T-helper 2 cell treated with Interferon-gamma antibody and Interleukin-4, amounts not matched to agents 5 μg/mL and 100 μg/mL, for 36 hours (primary cell): ENCODE measurements at regions not wholly inside any gene's neighbourhood (a gene's known extent, or its start where the extent isn't known, plus 50 kb on each side); places are given as distances from the start of the nearest gene placed in this dataset.

Experiments used
- DNase-seq: peaks from one replicate; pipeline ENCODE4 v3.0.0; 2021; ENCODE audit warnings: low spot score
- H3K27ac Mint-ChIP-seq: one replicate; pipeline ENCODE4 v1.8.0; 2021; ENCODE audit warnings: mild to moderate bottlenecking, mixed read lengths
- H3K27me3 Mint-ChIP-seq: one replicate; pipeline ENCODE4 v1.8.0; 2021; ENCODE audit warnings: low read depth, mixed read lengths
- H3K36me3 Mint-ChIP-seq: one replicate; pipeline ENCODE4 v1.8.0; 2021; ENCODE audit warnings: low read depth, mixed read lengths
- H3K4me1 Mint-ChIP-seq: one replicate; pipeline ENCODE4 v1.8.0; 2021; ENCODE audit warnings: low read depth, mixed read lengths
- H3K4me3 Mint-ChIP-seq: one replicate; pipeline ENCODE4 v1.8.0; 2022; ENCODE audit warnings: mild to moderate bottlenecking, moderate library complexity, mixed read lengths
- H3K9me3 Mint-ChIP-seq: one replicate; pipeline ENCODE4 v1.8.0; 2021; ENCODE audit warnings: mixed read lengths

DNA sequence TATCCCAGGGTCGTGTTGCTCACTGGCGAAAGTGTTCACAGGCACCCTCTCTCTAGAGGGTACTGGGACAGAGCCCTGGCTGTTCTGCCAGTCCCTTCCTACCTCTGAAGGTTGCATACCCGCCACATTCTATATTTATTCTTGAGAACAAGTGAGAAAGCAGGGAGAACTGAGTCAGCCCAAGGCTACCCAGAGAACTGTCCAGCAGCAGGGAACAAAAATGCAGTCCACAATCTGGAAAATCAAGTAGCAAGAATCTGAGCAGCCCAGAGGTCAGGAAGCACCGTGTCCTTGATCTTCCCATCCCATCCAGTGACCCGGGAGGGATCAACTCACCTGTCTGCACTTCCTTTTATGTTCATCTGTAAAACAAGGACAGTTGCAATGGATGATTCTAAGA, 164.1 kb downstream of the FBXO15 start:
- no peak for DNase-seq
- Mint-ChIP-seq H3K4me1 (no peaks in the 10 kb centered on the region), H3K4me3 (no peak overlapping the region), H3K9me3 (peaks cover 3% of the 10 kb centered on the region), H3K27me3 (no peaks in the 10 kb centered on the region), H3K27ac (no peak overlapping the region), H3K36me3 (no peaks in the 10 kb centered on the region)

DNA sequence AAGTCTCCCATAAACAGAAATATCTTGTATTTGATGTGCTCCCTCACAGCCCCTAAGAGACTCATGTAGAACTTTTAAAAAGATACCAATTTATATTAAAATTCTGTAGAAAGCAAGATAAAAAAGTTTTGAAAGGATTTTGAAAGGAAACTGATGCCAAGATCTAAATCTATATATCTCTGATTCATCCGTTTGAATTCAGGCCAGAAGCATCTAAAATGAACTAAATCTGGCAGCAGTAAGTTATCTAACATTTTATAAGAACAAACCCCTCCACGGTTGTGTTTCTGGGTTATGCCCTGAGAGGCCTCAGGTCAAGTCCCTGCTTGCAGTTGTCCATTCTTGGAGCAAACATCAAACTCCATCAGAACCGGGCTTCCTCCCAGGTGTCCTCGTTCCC, 165.8 kb downstream of the FBXO15 start:
- Mint-ChIP-seq H3K9me3 (no peaks in the 10 kb centered on the region), H3K4me3 (no peak overlapping the region), H3K4me1 (no peaks in the 10 kb centered on the region), H3K27me3 (no peaks in the 10 kb centered on the region), H3K36me3 (no peaks in the 10 kb centered on the region), H3K27ac (no peak overlapping the region)
- DNase-seq: no peak

DNA sequence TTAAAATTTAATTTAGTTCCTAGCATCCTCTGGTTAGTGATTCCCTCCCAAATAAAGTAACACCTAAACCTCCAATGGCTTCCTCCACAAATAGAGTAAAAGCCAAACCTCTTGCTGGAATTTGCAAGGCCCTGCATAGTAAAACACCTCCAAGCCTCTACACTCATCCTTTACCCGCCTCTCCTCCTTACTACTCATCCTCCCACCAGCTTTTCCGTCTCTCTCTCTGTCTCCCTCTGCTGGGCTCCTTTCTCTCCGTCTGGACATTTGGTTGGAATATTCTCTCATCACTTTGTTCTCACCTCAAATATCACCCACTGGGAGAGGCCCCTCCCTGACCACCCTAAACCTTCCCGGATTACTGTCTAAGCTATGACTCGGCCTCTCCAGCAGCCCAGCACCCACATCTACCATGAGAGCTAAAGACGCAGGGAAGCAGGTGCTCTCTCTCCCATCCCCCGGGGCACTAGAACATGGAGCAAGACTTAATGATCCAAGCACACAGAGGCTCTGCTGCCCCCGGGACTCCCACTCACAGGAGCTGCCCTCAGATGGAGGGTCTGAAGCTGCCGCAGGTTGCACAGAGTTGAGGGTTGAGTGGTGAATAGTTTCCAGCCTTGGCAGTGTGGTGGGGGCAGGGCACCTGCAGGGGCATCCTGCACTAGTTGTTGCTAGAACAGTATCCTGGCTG, 167.2 kb downstream of the FBXO15 start:
- DNase-seq: no peak
- Mint-ChIP-seq H3K4me1 (peaks cover 5% of the 10 kb centered on the region), H3K9me3 (no peaks in the 10 kb centered on the region), H3K27me3 (no peaks in the 10 kb centered on the region), H3K4me3 (no peak overlapping the region), H3K27ac (no peak overlapping the region), H3K36me3 (no peaks in the 10 kb centered on the region)

DNA sequence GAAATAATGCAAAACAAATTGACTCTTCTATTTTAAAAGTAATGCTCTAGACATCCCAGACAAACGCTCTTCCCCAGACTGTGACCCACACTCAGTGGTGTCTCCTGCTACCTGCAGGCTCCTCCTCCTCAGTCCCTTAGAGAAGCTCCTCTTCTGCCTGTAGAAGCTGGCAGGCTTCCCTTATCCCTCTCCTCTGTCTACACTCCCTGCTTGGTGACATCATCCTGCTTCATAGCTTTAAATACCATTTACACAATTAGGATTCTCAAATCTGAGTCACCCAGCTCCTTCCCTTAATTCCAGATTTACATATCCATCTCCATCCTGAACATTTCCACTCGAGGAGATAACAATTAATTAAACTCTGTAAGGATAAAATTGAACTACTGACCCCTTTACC, 167.9 kb downstream of the FBXO15 start:
- Mint-ChIP-seq H3K27ac (no peak overlapping the region), H3K36me3 (no peaks in the 10 kb centered on the region), H3K9me3 (no peaks in the 10 kb centered on the region), H3K4me3 (no peak overlapping the region), H3K27me3 (no peaks in the 10 kb centered on the region), H3K4me1 (peaks cover 12% of the 10 kb centered on the region)
- no peak for DNase-seq

DNA sequence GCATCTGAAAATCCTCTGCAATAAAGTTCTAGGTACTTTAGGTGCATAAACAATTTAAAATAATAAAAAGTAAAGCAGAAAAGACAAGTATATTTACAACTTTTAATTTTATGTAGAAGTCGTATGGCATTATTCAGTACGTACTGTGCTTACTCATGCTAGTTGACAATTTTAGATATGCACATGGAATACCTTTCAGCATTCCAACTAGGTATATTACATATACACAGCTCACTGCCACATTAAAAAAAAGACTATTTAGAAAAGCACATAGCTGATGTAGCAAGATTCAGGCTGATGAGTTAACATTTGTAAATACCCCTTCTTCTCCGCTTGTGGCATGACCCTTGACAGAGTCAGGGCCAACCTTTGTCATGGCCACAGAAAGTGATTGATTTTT, 171.2 kb downstream of the FBXO15 start:
- DNase-seq: no peak
- Mint-ChIP-seq H3K27ac (no peak overlapping the region), H3K4me1 (peaks cover 14% of the 10 kb centered on the region), H3K9me3 (no peaks in the 10 kb centered on the region), H3K4me3 (no peak overlapping the region), H3K27me3 (no peaks in the 10 kb centered on the region), H3K36me3 (no peaks in the 10 kb centered on the region)

GRCh38 chr18:73975266-73975665, 172.4 kb downstream of the FBXO15 start:
- Mint-ChIP-seq H3K27me3 (no peaks in the 10 kb centered on the region), H3K4me3 (no peak overlapping the region), H3K27ac (no peak overlapping the region), H3K9me3 (no peaks in the 10 kb centered on the region), H3K4me1 (peaks cover 14% of the 10 kb centered on the region), H3K36me3 (no peaks in the 10 kb centered on the region)
- peak; percentile 42 for DNase-seq

DNA sequence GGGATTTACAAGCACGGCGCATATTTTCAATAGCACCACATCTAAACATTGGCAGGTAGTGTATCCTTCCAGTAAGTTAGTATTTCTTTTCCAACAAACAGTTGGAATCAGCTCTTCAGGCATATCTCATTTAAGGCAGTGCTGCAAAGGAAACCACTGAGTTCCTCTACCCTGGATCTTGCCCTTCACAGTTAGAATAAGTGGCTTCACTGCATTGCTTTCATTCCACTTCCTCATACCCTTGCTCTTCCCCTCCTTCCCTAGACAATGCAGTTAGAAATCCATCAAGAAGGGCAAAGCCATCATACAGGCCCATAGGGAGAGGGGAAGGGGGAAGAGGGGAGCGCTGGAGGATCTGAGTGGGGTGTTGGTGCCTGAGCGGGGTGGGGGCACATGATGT, 173.7 kb downstream of the FBXO15 start:
- Mint-ChIP-seq H3K36me3 (no peaks in the 10 kb centered on the region), H3K27me3 (no peaks in the 10 kb centered on the region), H3K9me3 (no peaks in the 10 kb centered on the region), H3K4me3 (no peak overlapping the region), H3K27ac (no peak overlapping the region), H3K4me1 (peaks cover 14% of the 10 kb centered on the region)
- no peak for DNase-seq

- H3K4me3 Mint-ChIP-seq: no peak overlapping the region
- H3K27ac Mint-ChIP-seq: no peak overlapping the region
- no peaks in the 10 kb centered on the region for H3K27me3 Mint-ChIP-seq
- no peaks in the 10 kb centered on the region for H3K36me3 Mint-ChIP-seq
- DNase-seq: no peak
- H3K4me1 Mint-ChIP-seq: no peaks in the 10 kb centered on the region
- no peaks in the 10 kb centered on the region for H3K9me3 Mint-ChIP-seq
Observed at GRCh38 chr18:73966954-73967353, 180.7 kb downstream of the FBXO15 start.

GRCh38 chr18:73962256-73962655, 185.4 kb downstream of the FBXO15 start:
- Mint-ChIP-seq H3K4me1 (peaks cover 5% of the 10 kb centered on the region), H3K9me3 (no peaks in the 10 kb centered on the region), H3K27me3 (no peaks in the 10 kb centered on the region), H3K27ac (no peak overlapping the region), H3K4me3 (no peak overlapping the region), H3K36me3 (no peaks in the 10 kb centered on the region)
- DNase-seq: no peak

- DNase-seq: no peak
- Mint-ChIP-seq H3K9me3 (no peaks in the 10 kb centered on the region), H3K4me3 (no peak overlapping the region), H3K36me3 (no peaks in the 10 kb centered on the region), H3K4me1 (peaks cover 5% of the 10 kb centered on the region), H3K27me3 (no peaks in the 10 kb centered on the region), H3K27ac (no peak overlapping the region)
Observed at GRCh38 chr18:73961804-73962203, 185.8 kb downstream of the FBXO15 start.

DNA sequence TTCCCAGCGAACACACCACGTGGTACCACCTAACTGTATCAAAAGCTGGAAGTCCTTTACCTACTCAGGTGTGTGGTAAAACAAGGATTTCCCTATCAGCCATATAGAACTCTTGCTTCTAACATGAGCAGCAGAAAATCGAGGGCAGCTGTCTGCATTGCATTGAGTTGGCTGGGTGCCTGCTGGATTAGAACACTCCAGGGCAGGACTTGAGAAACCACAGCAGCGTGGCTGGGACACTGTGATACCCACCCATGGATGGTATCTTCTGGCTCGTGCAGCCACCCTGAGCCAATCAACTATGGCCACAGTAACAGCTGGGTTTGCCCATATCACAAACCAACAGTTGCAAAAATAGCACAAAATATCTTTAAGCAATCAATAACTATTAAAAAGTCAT, 188.3 kb downstream of the FBXO15 start:
- Mint-ChIP-seq H3K9me3 (no peaks in the 10 kb centered on the region), H3K4me3 (no peak overlapping the region)

DNA sequence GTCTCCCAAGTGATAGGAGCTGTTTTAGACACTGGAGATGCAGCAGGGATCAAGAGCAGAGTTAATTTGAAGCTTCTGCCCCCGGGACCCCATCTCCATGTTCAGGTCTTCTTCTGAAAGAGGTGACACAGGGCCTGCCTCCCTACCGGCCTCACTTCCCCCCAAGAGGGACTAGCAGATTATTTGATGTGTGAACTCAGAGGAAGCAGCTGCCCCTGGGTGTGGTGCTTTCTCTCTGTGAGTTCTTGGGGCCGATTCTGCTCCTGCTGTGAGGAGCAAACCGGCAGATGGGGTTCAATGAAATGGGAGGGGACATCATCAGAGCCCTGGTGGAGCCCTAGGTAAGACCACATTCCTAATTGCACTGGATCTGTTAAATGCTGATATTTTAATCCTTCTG, 193.4 kb downstream of the FBXO15 start:
- H3K4me3 Mint-ChIP-seq: no peak overlapping the region
- no peaks in the 10 kb centered on the region for H3K9me3 Mint-ChIP-seq
- DNase-seq: no peak
- H3K36me3 Mint-ChIP-seq: no peaks in the 10 kb centered on the region
- H3K27me3 Mint-ChIP-seq: no peaks in the 10 kb centered on the region
- peaks cover 11% of the 10 kb centered on the region for H3K4me1 Mint-ChIP-seq
- no peak overlapping the region for H3K27ac Mint-ChIP-seq

More for the DNA sequence above, 188.3 kb downstream of the FBXO15 start:
- DNase-seq: no peak
- Mint-ChIP-seq H3K4me1 (peaks cover 5% of the 10 kb centered on the region), H3K27me3 (no peaks in the 10 kb centered on the region), H3K36me3 (no peaks in the 10 kb centered on the region), H3K27ac (no peak overlapping the region)

DNA sequence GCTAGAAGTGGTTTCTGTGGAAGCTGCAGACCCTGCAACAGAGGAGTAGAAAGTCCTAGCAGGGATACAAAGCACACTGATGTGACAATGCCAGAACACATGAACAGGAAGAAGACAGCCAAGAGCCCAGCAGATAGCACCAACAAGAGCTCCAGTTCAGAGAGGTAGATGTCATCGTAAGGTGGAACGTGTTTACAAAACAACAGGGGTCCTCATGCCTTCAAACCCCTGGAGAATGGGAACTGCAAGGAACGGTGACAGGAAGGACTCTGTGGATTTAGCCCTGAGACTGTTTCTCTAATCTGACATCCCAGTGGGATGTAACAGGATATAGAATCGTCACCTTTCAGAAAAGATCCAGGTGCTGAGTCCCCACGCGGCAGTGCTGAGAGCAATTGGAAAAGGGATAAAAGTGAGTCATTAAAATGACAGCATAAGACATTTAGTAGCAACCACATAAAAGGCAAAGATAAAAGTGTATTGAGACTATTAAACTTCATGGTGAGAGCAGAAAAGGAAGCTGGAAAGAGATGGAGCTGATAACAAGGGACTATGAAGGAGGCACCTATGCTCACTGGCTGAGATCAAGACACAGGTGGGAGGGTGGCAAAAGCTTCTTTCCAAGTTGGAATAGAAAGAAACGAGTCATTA, 195.2 kb downstream of the FBXO15 start:
- Mint-ChIP-seq H3K27me3 (no peaks in the 10 kb centered on the region), H3K4me1 (peaks cover 6% of the 10 kb centered on the region), H3K36me3 (no peaks in the 10 kb centered on the region), H3K27ac (no peak overlapping the region), H3K9me3 (no peaks in the 10 kb centered on the region), H3K4me3 (no peak overlapping the region)
- DNase-seq: no peak

DNA sequence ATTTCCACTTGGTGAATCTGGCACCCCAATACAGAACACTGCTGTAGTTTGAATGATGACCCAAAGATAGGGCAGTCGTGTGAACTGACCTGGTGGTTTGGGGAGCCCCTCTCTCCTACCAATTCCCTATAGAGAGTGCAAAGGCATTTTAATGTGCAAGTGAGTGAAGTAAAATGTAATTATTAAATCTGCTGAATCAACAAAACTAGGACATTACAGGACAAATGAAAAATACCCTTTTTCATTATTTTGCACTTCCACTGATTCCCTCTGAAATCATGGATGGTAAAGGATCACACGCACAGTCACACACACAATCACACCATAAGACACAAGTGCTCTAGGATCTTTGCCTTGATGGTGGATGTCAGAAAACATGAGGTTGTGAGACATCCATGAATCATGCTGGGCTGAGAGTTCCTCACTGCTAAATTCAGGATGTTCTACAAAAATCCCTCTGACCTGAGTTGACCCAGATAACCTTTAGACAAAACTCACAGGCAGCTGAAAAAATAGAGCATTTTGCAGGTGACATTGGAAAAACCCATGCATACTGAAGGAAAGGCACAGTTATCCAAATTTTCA, 197.4 kb downstream of the FBXO15 start:
- DNase-seq: no peak
- Mint-ChIP-seq H3K9me3 (no peaks in the 10 kb centered on the region), H3K27ac (no peak overlapping the region), H3K4me1 (peaks cover 6% of the 10 kb centered on the region), H3K27me3 (no peaks in the 10 kb centered on the region), H3K36me3 (no peaks in the 10 kb centered on the region), H3K4me3 (no peak overlapping the region)
